NCI-H510A treated with DMSO at 0.1 percent for 48 hours (cell line): ENCODE measurements at regions not wholly inside any gene's neighbourhood (a gene's known extent, or its start where the extent isn't known, plus 50 kb on each side); places are given as distances from the start of the nearest gene placed in this dataset.
"Not testable (repeated sequence)": the region's sequence is repeated elsewhere in the genome, so short reads cannot be mapped to it uniquely, and the experiment has no call there.

ENCODE experiments used
- DNase-seq: peaks from one replicate; lab custom pipeline; 2025; lab: John Stamatoyannopoulos, UW

GRCh38 chr2:187684174-187684573 lies 129.9 kb upstream of the TFPI start:
- no peak for DNase-seq

GRCh38 chr2:187686416-187687024 lies 132.3 kb upstream of the TFPI start:
- DNase-seq: no peak

GRCh38 chr2:187687585-187687984 lies 133.3 kb upstream of the TFPI start:
- no peak for DNase-seq

GRCh38 chr2:187689372-187689771 lies 135.1 kb upstream of the TFPI start:
- DNase-seq: no peak

GRCh38 chr2:187693923-187694322 lies 139.7 kb upstream of the TFPI start:
- DNase-seq: no peak

- not testable (repeated sequence) for DNase-seq
Observed at GRCh38 chr2:187696644-187697043, 142.4 kb upstream of the TFPI start.

GRCh38 chr2:187698374-187699110 lies 144.3 kb upstream of the TFPI start:
- DNase-seq: no peak

GRCh38 chr2:187702157-187702556 lies 147.9 kb upstream of the TFPI start:
- DNase-seq: no peak

GRCh38 chr2:187708272-187708671 lies 154.0 kb upstream of the TFPI start:
- DNase-seq: no peak

GRCh38 chr2:187709065-187709464 lies 154.8 kb upstream of the TFPI start:
- no peak for DNase-seq

- no peak for DNase-seq
Observed at GRCh38 chr2:187710791-187711521, 156.7 kb upstream of the TFPI start.

- DNase-seq: no peak
Observed at GRCh38 chr2:187715590-187715989, 161.4 kb upstream of the TFPI start.

- no peak for DNase-seq
Observed at GRCh38 chr2:187716301-187716700, 162.1 kb upstream of the TFPI start.

GRCh38 chr2:187718092-187718491 lies 163.9 kb upstream of the TFPI start:
- DNase-seq: no peak

- DNase-seq: no peak
Observed at GRCh38 chr2:187719510-187719909, 165.3 kb upstream of the TFPI start.

- DNase-seq: no peak
Observed at GRCh38 chr2:187748958-187749357, 194.7 kb upstream of the TFPI start.

GRCh38 chr2:187749804-187750431 lies 195.7 kb upstream of the TFPI start:
- no peak for DNase-seq

GRCh38 chr2:187768995-187769394 lies 214.8 kb upstream of the TFPI start:
- DNase-seq: no peak

GRCh38 chr2:187769437-187769836 lies 215.2 kb upstream of the TFPI start:
- DNase-seq: no peak

- DNase-seq: no peak
Observed at GRCh38 chr2:187774551-187775071, 220.4 kb upstream of the TFPI start.

GRCh38 chr2:187775196-187775595 lies 221.0 kb upstream of the TFPI start:
- DNase-seq: no peak

- DNase-seq: no peak
Observed at GRCh38 chr2:187775651-187776050, 221.4 kb upstream of the TFPI start.
